ENCODE measurements at regions not wholly inside any gene's neighbourhood (a gene's known extent, or its start where the extent isn't known, plus 50 kb on each side); places are given as distances from the start of the nearest gene placed in this dataset.

DNA sequence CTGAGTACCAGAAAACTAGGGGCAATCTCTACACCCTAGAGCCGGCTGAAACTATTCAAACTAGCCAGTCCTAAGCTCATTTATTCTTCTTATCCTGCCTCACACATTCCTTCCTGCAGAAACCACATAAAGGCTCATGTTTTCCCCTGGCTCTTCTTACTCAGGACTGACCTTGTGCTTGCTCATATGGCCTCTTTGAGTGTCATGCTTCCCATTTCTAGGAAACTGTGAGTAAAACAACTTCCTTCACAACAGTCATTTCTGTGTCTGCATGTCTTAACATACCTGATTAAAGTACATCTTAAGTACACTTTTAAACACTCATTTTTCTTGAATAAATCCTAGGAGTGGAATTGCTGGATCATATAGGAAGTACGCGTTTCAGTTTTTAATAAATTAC lies 52.3 kb upstream of the KIAA1217 start:
- TF ChIP-seq, protein P1, sequence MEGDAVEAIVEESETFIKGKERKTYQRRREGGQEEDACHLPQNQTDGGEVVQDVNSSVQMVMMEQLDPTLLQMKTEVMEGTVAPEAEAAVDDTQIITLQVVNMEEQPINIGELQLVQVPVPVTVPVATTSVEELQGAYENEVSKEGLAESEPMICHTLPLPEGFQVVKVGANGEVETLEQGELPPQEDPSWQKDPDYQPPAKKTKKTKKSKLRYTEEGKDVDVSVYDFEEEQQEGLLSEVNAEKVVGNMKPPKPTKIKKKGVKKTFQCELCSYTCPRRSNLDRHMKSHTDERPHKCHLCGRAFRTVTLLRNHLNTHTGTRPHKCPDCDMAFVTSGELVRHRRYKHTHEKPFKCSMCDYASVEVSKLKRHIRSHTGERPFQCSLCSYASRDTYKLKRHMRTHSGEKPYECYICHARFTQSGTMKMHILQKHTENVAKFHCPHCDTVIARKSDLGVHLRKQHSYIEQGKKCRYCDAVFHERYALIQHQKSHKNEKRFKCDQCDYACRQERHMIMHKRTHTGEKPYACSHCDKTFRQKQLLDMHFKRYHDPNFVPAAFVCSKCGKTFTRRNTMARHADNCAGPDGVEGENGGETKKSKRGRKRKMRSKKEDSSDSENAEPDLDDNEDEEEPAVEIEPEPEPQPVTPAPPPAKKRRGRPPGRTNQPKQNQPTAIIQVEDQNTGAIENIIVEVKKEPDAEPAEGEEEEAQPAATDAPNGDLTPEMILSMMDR (IDR thresholded peaks at IDR 0.05; ENCODE audit: poor library complexity, severe bottlenecking) = no peak

DNA sequence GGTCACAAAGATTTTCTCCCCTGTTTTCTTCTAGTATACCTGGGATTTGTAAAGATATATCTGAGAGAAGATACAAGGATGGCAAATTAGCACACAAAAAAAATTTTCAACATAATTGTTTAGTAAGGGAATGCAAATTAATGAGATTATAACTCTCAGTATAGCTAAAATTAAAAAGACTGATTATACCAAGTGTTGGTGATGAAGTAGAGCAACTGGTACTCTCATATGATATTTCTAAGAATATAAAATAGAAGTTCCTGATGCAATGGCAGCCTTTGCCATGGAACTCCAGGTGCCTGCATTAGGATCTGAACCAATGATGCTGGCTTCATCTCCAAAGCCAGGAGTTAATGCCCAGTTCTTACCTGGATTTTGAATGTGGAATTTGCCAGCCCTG lies 51.4 kb upstream of the KIAA1217 start:
- no peak for ATAC-seq (ENCODE audit: low read depth)
- no peaks in the 10 kb centered on the region for H3K36me3 ChIP-seq (ENCODE audit: low read depth)

More for the DNA sequence above, 52.3 kb upstream of the KIAA1217 start:
- H3K27ac ChIP-seq (ENCODE audit: poor library complexity, severe bottlenecking) = no peak overlapping the region
- H3K27me3 ChIP-seq (ENCODE audit: insufficient read depth, poor library complexity, severe bottlenecking) = peaks cover 9% of the 10 kb centered on the region
- DNase-seq (ENCODE audit: low spot score) = no peak
- H3K36me3 ChIP-seq (ENCODE audit: low read depth) = no peaks in the 10 kb centered on the region
- no peaks in the 10 kb centered on the region for H3K9me3 ChIP-seq (ENCODE audit: severe bottlenecking)
- no peak overlapping the region for H3K4me3 ChIP-seq (ENCODE audit: severe bottlenecking)
- no peak for ATAC-seq (ENCODE audit: low read depth)
- no peaks in the 10 kb centered on the region for H3K4me1 ChIP-seq (ENCODE audit: insufficient read depth, poor library complexity, severe bottlenecking)

More for the DNA sequence above, 51.4 kb upstream of the KIAA1217 start:
- no peaks in the 10 kb centered on the region for H3K4me1 ChIP-seq (ENCODE audit: insufficient read depth, poor library complexity, severe bottlenecking)
- no peaks in the 10 kb centered on the region for H3K9me3 ChIP-seq (ENCODE audit: severe bottlenecking)
- TF ChIP-seq, protein P1 (IDR thresholded peaks at IDR 0.05; ENCODE audit: poor library complexity, severe bottlenecking) = no peak
- DNase-seq (ENCODE audit: low spot score) = no peak
- no peak overlapping the region for H3K4me3 ChIP-seq (ENCODE audit: severe bottlenecking)
- H3K27me3 ChIP-seq (ENCODE audit: insufficient read depth, poor library complexity, severe bottlenecking) = peaks cover 9% of the 10 kb centered on the region
- no peak overlapping the region for H3K27ac ChIP-seq (ENCODE audit: poor library complexity, severe bottlenecking)

Data from RWPE2 (cell line).